ENCODE measurements at regions not wholly inside any gene's neighbourhood (a gene's known extent, or its start where the extent isn't known, plus 50 kb on each side); places are given as distances from the start of the nearest gene placed in this dataset.

GRCh38 chr15:93523481-93523880 lies 434.5 kb upstream of the RGMA start:
- no peaks in the 10 kb centered on the region for H3K4me1 Mint-ChIP-seq
- POLR2A ChIA-PET: no interaction called here
- H3K36me3 Mint-ChIP-seq: peaks cover 0 to 3% (median 0%) of the 10 kb centered on the region in 5 donors
- H3K9me3 Mint-ChIP-seq: peaks cover 0 to 2% (median 0%) of the 10 kb centered on the region in 11 donors
- no peak overlapping the region for H3K4me3 ChIP-seq (ENCODE audit: low read length)
- DNase-seq (no peak), ATAC-seq (no peak)
- no peaks in the 10 kb centered on the region for H3K36me3 ChIP-seq (ENCODE audit: control insufficient read depth in 2 of 3, insufficient read depth in 3 of 3, low read length in 3 of 3)
- H3K4me3 Mint-ChIP-seq: no peak overlapping the region
- H3K27me3 ChIP-seq (ENCODE audit: control insufficient read depth in 2 of 2, insufficient read depth in 2 of 2, low read length in 2 of 2): no peaks in the 10 kb centered on the region
- H3K9me3 ChIP-seq (ENCODE audit: control insufficient read depth in 2 of 3, low read length in 3 of 3): no peaks in the 10 kb centered on the region
- H3K27me3 Mint-ChIP-seq: peaks cover 0 to 24% (median 12%) of the 10 kb centered on the region in 5 donors
- no peak overlapping the region for H3K27ac ChIP-seq (ENCODE audit: low read depth, low read length)
- no peaks in the 10 kb centered on the region for H3K4me1 ChIP-seq (ENCODE audit: control insufficient read depth in 2 of 2, insufficient read depth in 2 of 2, low read length in 2 of 2)
- intact Hi-C loops (cut with micrococcal nuclease): no loop called here
- CTCF ChIA-PET: no interaction called here
- no peak overlapping the region for H3K27ac Mint-ChIP-seq

- Histone ChIP-seq H3K9me3 (ENCODE audit: control insufficient read depth in 2 of 3, low read length in 3 of 3) (no peaks in the 10 kb centered on the region), H3K4me3 (ENCODE audit: low read length) (no peak overlapping the region)
Observed at GRCh38 chr15:93520206-93520605, 431.2 kb upstream of the RGMA start.

GRCh38 chr15:93519599-93519998 lies 430.6 kb upstream of the RGMA start:
- peaks cover 0 to 3% (median 0%) of the 10 kb centered on the region in 5 donors for H3K36me3 Mint-ChIP-seq
- Histone ChIP-seq H3K4me1 (ENCODE audit: control insufficient read depth in 2 of 2, insufficient read depth in 2 of 2, low read length in 2 of 2) (no peaks in the 10 kb centered on the region), H3K4me3 (ENCODE audit: low read length) (no peak overlapping the region), H3K9me3 (ENCODE audit: control insufficient read depth in 2 of 3, low read length in 3 of 3) (no peaks in the 10 kb centered on the region), H3K27ac (ENCODE audit: low read depth, low read length) (no peak overlapping the region), H3K27me3 (ENCODE audit: control insufficient read depth in 2 of 2, insufficient read depth in 2 of 2, low read length in 2 of 2) (no peaks in the 10 kb centered on the region), H3K36me3 (ENCODE audit: control insufficient read depth in 2 of 3, insufficient read depth in 3 of 3, low read length in 3 of 3) (no peaks in the 10 kb centered on the region)
- ChIA-PET POLR2A (no interaction called here), CTCF (no interaction called here)
- no peaks in the 10 kb centered on the region for H3K4me1 Mint-ChIP-seq
- no peak for ATAC-seq
- H3K4me3 Mint-ChIP-seq: no peak overlapping the region
- intact Hi-C loops (cut with micrococcal nuclease): no loop called here
- peaks cover 7 to 46% (median 23%) of the 10 kb centered on the region in 5 donors for H3K27me3 Mint-ChIP-seq
- no peak overlapping the region for H3K27ac Mint-ChIP-seq
- no peak for DNase-seq
- H3K9me3 Mint-ChIP-seq: peaks cover 0 to 3% (median 0%) of the 10 kb centered on the region in 11 donors

More at GRCh38 chr15:93520206-93520605, 431.2 kb upstream of the RGMA start:
- CTCF ChIA-PET: no interaction called here
- ATAC-seq (no peak), DNase-seq (no peak)
- H3K36me3 Mint-ChIP-seq: peaks cover 0 to 3% (median 0%) of the 10 kb centered on the region in 5 donors
- Histone ChIP-seq H3K27ac (ENCODE audit: low read depth, low read length) (no peak overlapping the region), H3K27me3 (ENCODE audit: control insufficient read depth in 2 of 2, insufficient read depth in 2 of 2, low read length in 2 of 2) (no peaks in the 10 kb centered on the region), H3K36me3 (ENCODE audit: control insufficient read depth in 2 of 3, insufficient read depth in 3 of 3, low read length in 3 of 3) (no peaks in the 10 kb centered on the region), H3K4me1 (ENCODE audit: control insufficient read depth in 2 of 2, insufficient read depth in 2 of 2, low read length in 2 of 2) (no peaks in the 10 kb centered on the region)
- intact Hi-C loops (cut with micrococcal nuclease): no loop called here
- H3K27me3 Mint-ChIP-seq: peaks cover 7 to 46% (median 22%) of the 10 kb centered on the region in 5 donors
- H3K4me3 Mint-ChIP-seq: no peak overlapping the region
- H3K9me3 Mint-ChIP-seq: peaks cover 0 to 3% (median 0%) of the 10 kb centered on the region in 11 donors
- no peaks in the 10 kb centered on the region for H3K4me1 Mint-ChIP-seq
- no peak overlapping the region for H3K27ac Mint-ChIP-seq
- POLR2A ChIA-PET: no interaction called here

GRCh38 chr15:93517176-93517575 lies 428.2 kb upstream of the RGMA start:
- no peaks in the 10 kb centered on the region for H3K27me3 ChIP-seq (ENCODE audit: control insufficient read depth in 2 of 2, insufficient read depth in 2 of 2, low read length in 2 of 2)
- no peaks in the 10 kb centered on the region for H3K36me3 ChIP-seq (ENCODE audit: control insufficient read depth in 2 of 3, insufficient read depth in 3 of 3, low read length in 3 of 3)
- ATAC-seq (no peak), DNase-seq (no peak)
- peaks cover 0 to 3% (median 0%) of the 10 kb centered on the region in 11 donors for H3K9me3 Mint-ChIP-seq
- no peaks in the 10 kb centered on the region for H3K4me1 ChIP-seq (ENCODE audit: control insufficient read depth in 2 of 2, insufficient read depth in 2 of 2, low read length in 2 of 2)
- no peaks in the 10 kb centered on the region for H3K36me3 Mint-ChIP-seq
- no peak overlapping the region for H3K27ac ChIP-seq (ENCODE audit: low read depth, low read length)
- no peak overlapping the region for H3K4me3 Mint-ChIP-seq
- no peaks in the 10 kb centered on the region for H3K4me1 Mint-ChIP-seq
- intact Hi-C loops (cut with micrococcal nuclease): no loop called here
- ChIA-PET POLR2A (no interaction called here), CTCF (no interaction called here)
- H3K27me3 Mint-ChIP-seq: peaks cover 7 to 39% (median 17%) of the 10 kb centered on the region in 5 donors
- no peaks in the 10 kb centered on the region for H3K9me3 ChIP-seq (ENCODE audit: control insufficient read depth in 2 of 3, low read length in 3 of 3)
- H3K4me3 ChIP-seq (ENCODE audit: low read length): no peak overlapping the region
- no peak overlapping the region for H3K27ac Mint-ChIP-seq

- Histone ChIP-seq H3K4me3 (ENCODE audit: low read length) (no peak overlapping the region), H3K27ac (ENCODE audit: low read depth, low read length) (no peak overlapping the region), H3K4me1 (ENCODE audit: control insufficient read depth in 2 of 2, insufficient read depth in 2 of 2, low read length in 2 of 2) (no peaks in the 10 kb centered on the region), H3K36me3 (ENCODE audit: control insufficient read depth in 2 of 3, insufficient read depth in 3 of 3, low read length in 3 of 3) (no peaks in the 10 kb centered on the region), H3K27me3 (ENCODE audit: control insufficient read depth in 2 of 2, insufficient read depth in 2 of 2, low read length in 2 of 2) (no peaks in the 10 kb centered on the region), H3K9me3 (ENCODE audit: control insufficient read depth in 2 of 3, low read length in 3 of 3) (no peaks in the 10 kb centered on the region)
- ATAC-seq (no peak), DNase-seq (no peak)
- Mint-ChIP-seq H3K27me3 (peaks cover 7 to 54% (median 22%) of the 10 kb centered on the region in 5 donors), H3K4me1 (no peaks in the 10 kb centered on the region), H3K27ac (no peak overlapping the region), H3K4me3 (no peak overlapping the region), H3K9me3 (peaks cover 0 to 3% (median 0%) of the 10 kb centered on the region in 11 donors), H3K36me3 (no peaks in the 10 kb centered on the region)
- ChIA-PET POLR2A (no interaction called here), CTCF (no interaction called here)
- intact Hi-C loops (cut with micrococcal nuclease): no loop called here
Observed at GRCh38 chr15:93515256-93516051, 426.4 kb upstream of the RGMA start.

- Mint-ChIP-seq H3K27ac (no peak overlapping the region), H3K36me3 (no peaks in the 10 kb centered on the region), H3K27me3 (peaks cover 0 to 22% (median under 1%) of the 10 kb centered on the region in 5 donors), H3K9me3 (peaks cover 0 to 1% (median 0%) of the 10 kb centered on the region in 11 donors), H3K4me1 (no peaks in the 10 kb centered on the region), H3K4me3 (no peak overlapping the region)
- Histone ChIP-seq H3K9me3 (ENCODE audit: control insufficient read depth in 2 of 3, low read length in 3 of 3) (no peaks in the 10 kb centered on the region), H3K36me3 (ENCODE audit: control insufficient read depth in 2 of 3, insufficient read depth in 3 of 3, low read length in 3 of 3) (no peaks in the 10 kb centered on the region), H3K27me3 (ENCODE audit: control insufficient read depth in 2 of 2, insufficient read depth in 2 of 2, low read length in 2 of 2) (no peaks in the 10 kb centered on the region), H3K4me1 (ENCODE audit: control insufficient read depth in 2 of 2, insufficient read depth in 2 of 2, low read length in 2 of 2) (no peaks in the 10 kb centered on the region), H3K4me3 (ENCODE audit: low read length) (no peak overlapping the region), H3K27ac (ENCODE audit: low read depth, low read length) (no peak overlapping the region)
- ATAC-seq (no peak), DNase-seq (no peak)
- intact Hi-C loops (cut with micrococcal nuclease): no loop called here
- POLR2A ChIA-PET: no interaction called here
- CTCF ChIA-PET: no interaction called here
Observed at GRCh38 chr15:93506646-93507045, 417.6 kb upstream of the RGMA start.

GRCh38 chr15:93505506-93505905 lies 416.5 kb upstream of the RGMA start:
- peaks cover 0 to 11% (median 0%) of the 10 kb centered on the region in 5 donors for H3K27me3 Mint-ChIP-seq
- DNase-seq (no peak), ATAC-seq (no peak)
- peaks cover 0 to 1% (median 0%) of the 10 kb centered on the region in 11 donors for H3K9me3 Mint-ChIP-seq
- peaks cover 0 to 3% of the 10 kb centered on the region in 2 donors for H3K27me3 ChIP-seq (ENCODE audit: control insufficient read depth in 2 of 2, insufficient read depth in 2 of 2, low read length in 2 of 2)
- no peaks in the 10 kb centered on the region for H3K36me3 Mint-ChIP-seq
- H3K27ac Mint-ChIP-seq: no peak overlapping the region
- H3K9me3 ChIP-seq (ENCODE audit: control insufficient read depth in 2 of 3, low read length in 3 of 3): no peaks in the 10 kb centered on the region
- H3K4me3 ChIP-seq (ENCODE audit: low read length): no peak overlapping the region
- no peaks in the 10 kb centered on the region for H3K36me3 ChIP-seq (ENCODE audit: control insufficient read depth in 2 of 3, insufficient read depth in 3 of 3, low read length in 3 of 3)
- intact Hi-C loops (cut with micrococcal nuclease): no loop called here
- H3K4me1 ChIP-seq (ENCODE audit: control insufficient read depth in 2 of 2, insufficient read depth in 2 of 2, low read length in 2 of 2): no peaks in the 10 kb centered on the region
- H3K27ac ChIP-seq (ENCODE audit: low read depth, low read length): no peak overlapping the region
- H3K4me1 Mint-ChIP-seq: no peaks in the 10 kb centered on the region
- H3K4me3 Mint-ChIP-seq: no peak overlapping the region
- ChIA-PET POLR2A (no interaction called here), CTCF (no interaction called here)

All from naive thymus-derived CD4-positive, alpha-beta T cell (primary cell).